AG04449 (cell line): ENCODE measurements at regions not wholly inside any gene's neighbourhood (a gene's known extent, or its start where the extent isn't known, plus 50 kb on each side); places are given as distances from the start of the nearest gene placed in this dataset.

Experiments used
- CTCF ChIA-PET: fragments of 350-600 bp; formaldehyde crosslinking; extraction: SDS; loops from one replicate; lab custom pipeline; 2021; ENCODE audit warnings: antibody characterized with exemption; lab: Yijun Ruan, JAX
- POLR2A ChIA-PET: fragments of 400-600, 350-600 bp; formaldehyde crosslinking; extraction: SDS; loops from one replicate; lab custom pipeline; 2020; ENCODE audit warnings: antibody characterized with exemption, inconsistent platforms; lab: Yijun Ruan, JAX
- DNase-seq: peaks from one replicate; pipeline ENCODE4 v3.0.0-alpha.2; 2010; ENCODE audit warnings: low read depth, low spot score
- H3K4me3 ChIP-seq: 2 replicates; pipeline ENCODE4 v1.5.1; 2011; ENCODE audit warnings: low read depth, mild to moderate bottlenecking, control low read depth, low read length
- CTCF ChIP-seq: IDR thresholded peaks from one replicate; pipeline ENCODE4 v1.5.1; 2011; ENCODE audit warnings: mild to moderate bottlenecking, moderate library complexity, low read length, control low read depth, inconsistent platforms; ENCODE audit not compliant: insufficient read depth; ENCODE audit errors: missing control alignments

DNA sequence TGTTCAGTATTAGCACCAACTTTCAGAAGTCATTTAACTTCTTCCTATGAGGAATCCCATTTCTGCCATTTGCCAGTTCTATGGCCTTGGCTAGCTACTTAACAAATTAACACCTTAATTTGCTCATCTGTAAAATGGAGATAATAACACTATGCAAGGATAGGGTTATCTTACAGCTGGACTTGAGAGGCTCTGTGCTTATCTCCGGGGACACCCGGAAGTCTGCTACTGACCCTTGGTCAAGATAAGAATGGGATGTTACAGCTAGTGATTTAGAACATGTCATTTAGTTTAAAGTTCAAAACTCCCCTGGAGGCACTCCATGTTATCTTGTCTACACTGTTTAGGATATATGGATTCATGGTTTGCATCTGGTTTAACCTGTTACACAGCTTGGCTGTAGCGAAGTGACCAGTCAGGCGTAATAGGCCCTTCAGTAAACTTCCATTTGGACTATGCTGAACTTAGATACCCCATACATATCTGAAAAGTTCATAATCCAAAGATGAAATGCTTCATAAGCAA, 156.0 kb upstream of the CD96 start:
- DNase-seq: no peak
- no peak for TF ChIP-seq CTCF
- no peak overlapping the region for H3K4me3 ChIP-seq
- CTCF ChIA-PET: no interaction called here
- POLR2A ChIA-PET: no interaction called here

GRCh38 chr3:111392894-111393398, 149.1 kb upstream of the CD96 start:
- no peak for TF ChIP-seq CTCF
- no peak overlapping the region for H3K4me3 ChIP-seq
- ChIA-PET POLR2A (no interaction called here), CTCF (no interaction called here)
- DNase-seq: no peak

DNA sequence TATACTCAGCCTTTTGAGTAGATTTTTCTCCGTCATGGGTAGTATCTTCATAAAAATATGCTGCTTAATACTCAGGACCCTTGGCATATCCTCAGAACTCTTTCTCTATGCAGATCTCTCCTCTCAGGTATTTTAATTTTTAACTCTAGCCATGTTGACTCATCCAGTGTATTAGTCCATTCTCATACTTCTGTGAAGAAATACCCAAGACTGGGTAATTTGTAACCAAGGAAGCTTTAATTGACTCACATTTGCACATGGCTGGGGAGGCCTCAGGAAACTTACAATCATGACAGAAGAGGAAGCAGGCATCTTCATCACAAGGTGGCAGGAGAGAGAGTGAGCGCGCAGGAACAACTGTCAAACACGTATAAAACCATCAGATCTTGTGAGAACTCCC, 129.3 kb upstream of the CD96 start:
- DNase-seq: no peak
- no peak for TF ChIP-seq CTCF
- ChIA-PET CTCF (no interaction called here), POLR2A (no interaction called here)
- H3K4me3 ChIP-seq: no peak overlapping the region

DNA sequence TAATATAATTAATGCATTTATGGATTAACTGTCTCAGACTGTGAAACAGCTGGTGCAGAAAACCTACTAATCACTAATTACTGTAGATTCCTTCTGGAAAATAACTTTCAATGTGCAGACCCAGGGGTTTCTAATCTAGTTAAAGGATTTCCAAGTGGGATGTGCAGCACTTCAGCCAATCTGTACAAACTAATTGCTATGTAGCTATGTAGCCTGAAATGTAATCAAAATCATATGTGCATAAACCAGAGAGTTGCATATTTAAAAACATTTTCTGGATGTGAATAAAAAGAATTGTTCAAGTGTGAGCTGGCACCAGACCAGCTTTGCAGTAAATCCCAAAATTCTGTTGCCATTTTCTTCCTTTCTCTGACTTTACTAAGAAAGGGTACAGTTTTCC, 127.5 kb upstream of the CD96 start:
- ChIA-PET POLR2A (no interaction called here), CTCF (no interaction called here)
- no peak overlapping the region for H3K4me3 ChIP-seq
- DNase-seq: no peak
- no peak for TF ChIP-seq CTCF

- TF ChIP-seq CTCF: no peak
- no peak overlapping the region for H3K4me3 ChIP-seq
- DNase-seq: no peak
- CTCF ChIA-PET: no interaction called here
- POLR2A ChIA-PET: no interaction called here
Measured at GRCh38 chr3:111415018-111415417, 127.0 kb upstream of the CD96 start.

- no peak for TF ChIP-seq CTCF
- CTCF ChIA-PET: no interaction called here
- POLR2A ChIA-PET: no interaction called here
- no peak overlapping the region for H3K4me3 ChIP-seq
- DNase-seq: no peak
Measured at GRCh38 chr3:111418391-111418790, 123.6 kb upstream of the CD96 start.
